B cell (primary cell): ENCODE measurements at regions not wholly inside any gene's neighbourhood (a gene's known extent, or its start where the extent isn't known, plus 50 kb on each side); places are given as distances from the start of the nearest gene placed in this dataset.

ENCODE experiments used
- ATAC-seq: fragments of 200-7000 bp; cut with Tn5 transposase; one replicate; pipeline ENCODE4 v1.10.0; 2021; ENCODE audit warnings: low read depth, mild to moderate bottlenecking, moderate number of reproducible peaks, moderate library complexity
- CTCF ChIA-PET: fragments of 350-600 bp; sonication (Branson Sonifier 250); formaldehyde crosslinking; loops from one replicate; lab custom pipeline; 2021; ENCODE audit warnings: antibody characterized with exemption, inconsistent platforms; lab: Charles Lee
- POLR2A ChIA-PET: fragments of 350-600 bp; sonication (Branson Sonifier 250); formaldehyde crosslinking; loops from one replicate; lab custom pipeline; 2021; ENCODE audit warnings: antibody characterized with exemption; lab: Charles Lee
- DNase-seq: peaks from one replicate; pipeline ENCODE4 v3.0.0; 2013
- H2AFZ ChIP-seq: 2 replicates; pipeline ENCODE4 v1.6.1; 2012; ENCODE audit warnings: mild to moderate bottlenecking, low read depth, low read length; ENCODE audit not compliant: insufficient read depth, poor library complexity, severe bottlenecking
- H3K27ac ChIP-seq, 2 donors: 1 replicate in 1 of 2; 2 replicates in 1 of 2; pipeline ENCODE4 v1.5.1; 2012 to 2013; ENCODE audit warnings: low read length in 2 of 2, mild to moderate bottlenecking in 2 of 2, moderate library complexity in 1 of 2
- H3K27me3 ChIP-seq, 4 experiments: fragments of 200-600 bp in 1 of 4; sonication (generic) in 1 of 4; replicated peaks in 1 of 4; 1 replicate in 2 of 4; 2 replicates in 2 of 4; pipeline versions ENCODE4 v1.6.1 to v1.7.0; 2013 to 2016; ENCODE audit warnings: low read length in 3 of 4, mild to moderate bottlenecking in 2 of 4, mixed read lengths in 1 of 4, moderate library complexity in 1 of 4; ENCODE audit not compliant: insufficient read depth in 4 of 4, control insufficient read depth in 3 of 4; ENCODE audit errors: control extremely low read depth in 1 of 4
- H3K36me3 ChIP-seq, 2 experiments: replicated peaks in 1 of 2; 1 replicate in 1 of 2; 2 replicates in 1 of 2; pipeline versions ENCODE4 v1.6.1 to v1.7.1; 2013; ENCODE audit warnings: low read length in 1 of 2; ENCODE audit not compliant: insufficient read depth in 2 of 2, control insufficient read depth in 1 of 2; ENCODE audit errors: control extremely low read depth in 1 of 2, extremely low read depth in 1 of 2
- H3K4me1 ChIP-seq, 2 donors: fragments of 200-600 bp in 1 of 2; sonication (generic) in 1 of 2; 1 replicate in 1 of 2; 2 replicates in 1 of 2; pipeline versions ENCODE4 v1.5.1 to v1.6.1; 2013 to 2017; ENCODE audit warnings: low read length in 2 of 2; ENCODE audit not compliant: control insufficient read depth in 2 of 2, insufficient read depth in 2 of 2
- H3K4me2 ChIP-seq: replicated peaks from 2 replicates; pipeline ENCODE3; 2012; ENCODE audit warnings: mild to moderate bottlenecking, low read depth, low read length; ENCODE audit not compliant: poor library complexity, severe bottlenecking
- H3K4me3 ChIP-seq, 5 experiments: fragments of 200-600 bp in 1 of 5; sonication (generic) in 1 of 5; 1 replicate in 3 of 5; 2 replicates in 2 of 5; pipeline versions ENCODE4 v1.5.1 to v1.7.0; 2011 to 2016; ENCODE audit warnings: low read length in 4 of 5, mild to moderate bottlenecking in 4 of 5, low read depth in 2 of 5, control low read depth in 1 of 5, moderate library complexity in 1 of 5; ENCODE audit not compliant: insufficient read depth in 1 of 5; ENCODE audit errors: control extremely low read depth in 1 of 5, extremely low read depth in 1 of 5
- H3K79me2 ChIP-seq: fragments of 200-600 bp; sonication (generic); one replicate; pipeline ENCODE4 v1.6.0; 2016; ENCODE audit warnings: low read length; ENCODE audit not compliant: control insufficient read depth, insufficient read depth
- H3K9ac ChIP-seq: fragments of 200-600 bp; sonication (generic); 2 replicates; pipeline ENCODE4 v1.6.1; 2017; ENCODE audit warnings: mild to moderate bottlenecking, low read length, moderate library complexity
- H3K9me3 ChIP-seq, 3 donors: one replicate each; pipeline versions ENCODE4 v1.6.1 to v1.7.1; 2013; ENCODE audit warnings: low read length in 2 of 3; ENCODE audit not compliant: control insufficient read depth in 2 of 3, insufficient read depth in 1 of 3; ENCODE audit errors: control extremely low read depth in 1 of 3
- H4K20me1 ChIP-seq: 2 replicates; pipeline ENCODE4 v1.6.0; 2012; ENCODE audit warnings: mild to moderate bottlenecking, low read length; ENCODE audit not compliant: insufficient read depth, control insufficient read depth, poor library complexity, severe bottlenecking
- H3K27ac Mint-ChIP-seq: one replicate; pipeline ENCODE4 v1.8.0; 2021; ENCODE audit warnings: mixed read lengths
- H3K27me3 Mint-ChIP-seq: one replicate; pipeline ENCODE4 v1.8.0; 2021; ENCODE audit warnings: mixed read lengths
- H3K4me1 Mint-ChIP-seq: one replicate; pipeline ENCODE4 v1.8.0; 2021; ENCODE audit warnings: mixed read lengths
- H3K4me3 Mint-ChIP-seq: one replicate; pipeline ENCODE4 v1.8.0; 2021; ENCODE audit warnings: mixed read lengths
- H3K9me3 Mint-ChIP-seq: one replicate; pipeline ENCODE4 v1.8.0; 2022; ENCODE audit warnings: mixed read lengths; ENCODE audit not compliant: insufficient read depth
- CTCF ChIP-seq: fragments of 200-600 bp; IDR thresholded peaks from one replicate; pipeline ENCODE4 v1.8.0; 2022; ENCODE audit warnings: antibody characterized with exemption, mild to moderate bottlenecking
- EZH2 ChIP-seq: IDR thresholded peaks from 2 replicates; pipeline ENCODE4 v1.6.1; 2012; ENCODE audit warnings: borderline replicate concordance, low read depth, mild to moderate bottlenecking, moderate library complexity, low read length; ENCODE audit not compliant: insufficient read depth, poor library complexity, severe bottlenecking
- WGBS: methylation state at CpG from one replicate; pipeline ENCODE4 v1.1.5; 2013; ENCODE audit warnings: missing lambda C conversion rate; ENCODE audit not compliant: insufficient coverage; 5-methylcytosine and 5-hydroxymethylcytosine counted together
- intact Hi-C: fragments of 100-400 bp; cut with micrococcal nuclease; formaldehyde crosslinking; loops from one replicate; pipeline ENCODE4 v1.10.0; 2022

- TF ChIP-seq CTCF (no peak), EZH2 (no peak)
- CTCF ChIA-PET = no interaction called here
- no peaks in the 10 kb centered on the region for H3K9me3 ChIP-seq
These were observed 183.1 kb downstream of the RHOU start for GRCh38 chr1:228918335-228918734.

GRCh38 chr1:228919914-228920313 is 184.6 kb downstream of the RHOU start:
- no peaks in the 10 kb centered on the region for H3K4me1 ChIP-seq
- H3K9me3 ChIP-seq = no peaks in the 10 kb centered on the region
- H3K4me1 Mint-ChIP-seq = no peaks in the 10 kb centered on the region
- TF ChIP-seq EZH2 = no peak
- no peak for TF ChIP-seq CTCF
- H3K27me3 Mint-ChIP-seq = peaks cover 2% of the 10 kb centered on the region
- DNase-seq (no peak), ATAC-seq (no peak)
- no peak overlapping the region for H2AFZ ChIP-seq
- no peak overlapping the region for H3K27ac ChIP-seq
- H3K4me2 ChIP-seq = no peak overlapping the region
- H3K9me3 Mint-ChIP-seq = no peaks in the 10 kb centered on the region
- no peaks in the 10 kb centered on the region for H3K79me2 ChIP-seq
- 100% methylated on average over 1 of the region's 1 CpG for WGBS
- no peaks in the 10 kb centered on the region for H3K36me3 ChIP-seq
- H3K27ac Mint-ChIP-seq = no peak overlapping the region
- H3K27me3 ChIP-seq = no peaks in the 10 kb centered on the region
- ChIA-PET CTCF (no interaction called here), POLR2A (no interaction called here)
- intact Hi-C loops = no loop called here
- H3K4me3 Mint-ChIP-seq = no peak overlapping the region
- H3K9ac ChIP-seq = no peak overlapping the region
- H4K20me1 ChIP-seq = no peaks in the 10 kb centered on the region
- no peak overlapping the region for H3K4me3 ChIP-seq

More at GRCh38 chr1:228918335-228918734, 183.1 kb downstream of the RHOU start:
- no peak for ATAC-seq
- Histone ChIP-seq H4K20me1 (no peaks in the 10 kb centered on the region), H3K4me1 (no peaks in the 10 kb centered on the region), H3K27ac (no peak overlapping the region), H3K36me3 (no peaks in the 10 kb centered on the region), H3K4me2 (no peak overlapping the region), H2AFZ (no peak overlapping the region), H3K4me3 (no peak overlapping the region), H3K27me3 (no peaks in the 10 kb centered on the region), H3K9ac (no peak overlapping the region), H3K79me2 (no peaks in the 10 kb centered on the region)
- 92% methylated on average over 4 of the region's 4 CpGs for WGBS
- Mint-ChIP-seq H3K4me3 (no peak overlapping the region), H3K4me1 (no peaks in the 10 kb centered on the region), H3K27ac (no peak overlapping the region), H3K9me3 (no peaks in the 10 kb centered on the region), H3K27me3 (peaks cover 2% of the 10 kb centered on the region)
- intact Hi-C loops = no loop called here
- POLR2A ChIA-PET = no interaction called here
- DNase-seq = no peak
